GM18507 (cell line): ENCODE measurements at regions not wholly inside any gene's neighbourhood (a gene's known extent, or its start where the extent isn't known, plus 50 kb on each side); places are given as distances from the start of the nearest gene placed in this dataset.
"Not testable (repeated sequence)": the region's sequence is repeated elsewhere in the genome, so short reads cannot be mapped to it uniquely, and the experiment has no call there.

Source experiments
- DNase-seq: peaks from one replicate; pipeline ENCODE4 v3.0.0; 2011; ENCODE audit warnings: low read depth; ENCODE audit not compliant: insufficient read length; ENCODE audit errors: extremely low spot score
- FAIRE-seq: peaks from 2 replicates; lab custom pipeline; 2011; peaks lifted over from hg19 to GRCh38; lab: Jason Lieb, UNC

DNA sequence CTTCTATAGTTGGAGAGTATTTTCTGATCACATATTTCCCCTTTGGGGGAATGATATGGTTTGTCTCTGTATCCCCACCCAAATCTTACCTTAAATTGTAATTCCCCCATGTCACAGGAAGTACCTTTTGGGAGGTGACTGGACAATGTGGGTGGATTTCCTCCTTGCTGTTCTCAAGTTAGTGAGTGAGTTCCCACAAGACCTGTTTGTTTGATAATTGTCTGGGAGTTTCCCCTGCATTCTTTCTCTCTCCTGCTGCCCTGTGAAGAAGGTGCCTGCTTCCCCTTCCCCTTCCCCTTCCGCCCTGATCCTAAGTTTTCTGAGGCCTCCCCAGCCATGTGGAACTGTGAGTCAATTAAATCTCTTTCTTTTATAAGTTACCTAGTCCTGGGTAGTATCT is 222.7 kb upstream of the SLC39A10 start:
- no peak for FAIRE-seq

GRCh38 chr2:195433729-195434128 is 223.3 kb upstream of the SLC39A10 start:
- DNase-seq, FAIRE-seq: not testable (repeated sequence)

More for the DNA sequence above, 222.7 kb upstream of the SLC39A10 start:
- DNase-seq = no peak

DNA sequence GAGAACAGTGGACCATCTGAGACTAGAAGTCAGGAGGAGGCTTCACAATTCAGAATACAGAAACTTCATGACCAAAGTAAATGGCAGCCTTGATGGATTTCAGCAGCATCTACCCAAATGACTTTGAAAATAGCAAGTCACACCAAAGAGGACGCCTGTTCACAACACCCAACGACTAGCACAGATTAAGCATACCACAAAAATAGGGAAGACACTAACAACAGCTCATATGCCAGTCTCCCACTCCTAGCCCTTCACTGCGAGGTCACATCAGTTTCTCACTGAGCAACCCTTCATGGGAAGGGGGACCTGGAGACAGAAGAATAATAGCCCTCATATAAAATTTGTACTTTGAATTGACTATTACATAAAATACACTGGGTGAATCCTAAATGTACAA is 228.4 kb upstream of the SLC39A10 start:
- DNase-seq = no peak
- FAIRE-seq = peak; percentile 18

DNA sequence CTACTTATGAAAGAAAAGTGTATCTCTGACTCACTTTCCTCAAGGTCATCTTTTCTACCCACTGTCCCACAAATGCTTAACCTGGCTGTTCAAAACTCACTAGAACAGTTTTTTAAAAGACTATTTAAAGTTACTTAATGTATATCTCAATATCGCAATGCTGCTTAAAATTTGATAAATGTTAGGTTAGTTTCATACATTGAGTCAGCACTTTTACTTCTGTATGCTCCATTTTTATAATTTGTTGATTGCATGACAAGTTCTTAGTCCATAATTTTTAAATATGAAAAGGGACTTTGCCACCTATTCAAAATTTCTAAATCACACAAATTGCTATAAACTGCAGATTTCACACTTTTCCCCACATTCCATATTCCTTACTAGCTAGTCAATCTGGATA is 231.7 kb upstream of the SLC39A10 start:
- FAIRE-seq (no peak), DNase-seq (no peak)

DNA sequence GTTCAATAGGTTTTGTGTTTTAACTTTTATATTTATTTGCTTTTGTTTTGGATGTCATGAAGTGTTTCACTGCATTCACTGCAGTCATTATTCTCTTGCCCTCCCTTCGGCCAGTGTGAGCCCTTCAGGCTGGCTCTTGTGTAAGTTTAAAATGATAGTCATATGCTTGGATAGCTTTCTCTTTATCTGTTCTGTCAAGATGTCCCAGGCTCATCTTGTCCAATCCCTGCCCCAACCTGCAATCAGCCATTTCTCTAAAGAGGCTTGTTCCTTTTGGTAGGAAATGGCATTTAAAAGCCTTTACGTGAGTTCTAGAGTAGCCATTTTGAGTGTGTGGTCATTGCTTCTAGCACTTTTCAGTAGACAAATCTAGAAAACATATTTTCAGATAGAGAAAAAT is 238.0 kb upstream of the SLC39A10 start:
- no peak for DNase-seq
- no peak for FAIRE-seq

DNA sequence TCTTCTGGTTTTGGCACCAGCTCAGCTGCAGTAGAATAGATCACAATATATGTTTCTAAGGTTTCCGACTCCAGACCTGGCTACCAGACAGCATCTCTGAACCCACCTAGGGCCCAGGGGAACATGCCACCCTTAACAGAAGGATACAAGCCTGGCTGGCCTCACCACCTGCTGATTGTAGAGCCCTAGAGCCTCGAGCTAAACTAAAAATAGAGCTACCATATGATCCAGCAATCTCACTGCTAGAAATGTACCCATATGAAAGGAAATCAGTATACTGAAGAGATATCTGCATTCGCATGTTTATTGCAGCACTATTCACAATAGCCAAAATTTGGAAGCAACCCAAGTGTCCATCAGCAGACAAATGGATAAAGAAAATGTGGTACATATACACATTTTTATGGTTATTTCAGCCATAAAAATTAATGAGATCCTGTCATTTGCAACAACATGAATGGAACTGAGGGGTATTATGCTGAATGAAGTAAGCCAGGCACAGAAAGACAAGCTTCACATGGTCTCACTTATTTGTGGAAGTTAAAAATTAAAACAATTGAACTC is 242.4 kb upstream of the SLC39A10 start:
- DNase-seq (no peak), FAIRE-seq (no peak)

GRCh38 chr2:195413944-195414343 is 243.1 kb upstream of the SLC39A10 start:
- no peak for FAIRE-seq

GRCh38 chr2:195413422-195413821 is 243.6 kb upstream of the SLC39A10 start:
- no peak for FAIRE-seq
- DNase-seq = no peak

More at GRCh38 chr2:195413944-195414343, 243.1 kb upstream of the SLC39A10 start:
- DNase-seq = no peak

- DNase-seq (no peak), FAIRE-seq (peak; percentile 33)
Measured at GRCh38 chr2:195411219-195411687, 245.8 kb upstream of the SLC39A10 start.

DNA sequence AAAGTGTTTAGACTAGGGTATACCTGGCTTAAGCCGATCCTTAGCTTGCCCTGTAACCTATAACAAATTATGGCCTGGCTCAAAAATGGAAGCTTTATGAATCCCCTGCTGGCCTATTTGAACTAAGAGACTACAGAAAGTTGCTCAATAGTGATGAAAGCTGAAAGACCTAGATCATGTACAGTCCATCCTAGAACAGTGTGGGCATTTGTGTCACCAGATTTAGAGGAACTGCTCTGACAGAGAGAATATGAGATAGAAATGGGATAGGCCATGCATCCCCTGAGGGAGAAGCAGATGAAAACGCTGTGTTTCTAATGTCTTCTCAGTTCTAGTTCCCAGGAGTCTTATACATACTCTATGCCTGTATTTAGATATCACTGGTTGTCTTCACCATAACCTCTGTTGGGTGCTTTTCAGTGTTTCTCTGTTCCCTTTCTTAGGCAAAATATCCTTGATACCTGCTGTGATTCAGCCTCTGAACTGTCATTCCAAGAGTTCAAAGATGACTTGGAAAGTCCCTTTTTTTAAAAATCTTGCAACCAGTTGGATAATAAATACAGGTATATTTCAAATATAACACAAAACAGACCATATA is 246.9 kb upstream of the SLC39A10 start:
- FAIRE-seq = no peak
- DNase-seq = no peak

GRCh38 chr2:195408811-195409210 is 248.2 kb upstream of the SLC39A10 start:
- FAIRE-seq (no peak), DNase-seq (no peak)

- no peak for DNase-seq
- no peak for FAIRE-seq
Measured at GRCh38 chr2:195408196-195408595, 248.8 kb upstream of the SLC39A10 start.

DNA sequence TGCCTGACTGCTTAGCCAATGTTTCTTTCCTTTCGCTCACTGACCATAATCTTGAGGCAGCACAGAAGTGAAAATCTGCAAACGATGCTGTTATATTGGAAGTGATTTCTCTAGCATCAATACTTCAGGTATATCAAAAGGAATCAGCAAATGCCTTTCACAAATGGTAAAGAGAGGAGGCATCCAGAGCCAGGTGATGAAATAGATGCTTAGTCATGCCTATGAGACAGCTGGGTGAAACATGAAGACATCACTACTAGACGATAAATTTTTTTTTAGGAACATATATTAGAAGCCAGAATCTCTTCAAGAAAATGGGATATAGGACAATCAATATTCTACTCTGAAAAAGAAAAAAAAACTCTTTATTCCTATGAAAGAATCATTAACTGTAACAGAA is 249.2 kb upstream of the SLC39A10 start:
- FAIRE-seq (no peak), DNase-seq (no peak)

- DNase-seq (no peak), FAIRE-seq (no peak)
Measured at GRCh38 chr2:195406886-195407603, 250.0 kb upstream of the SLC39A10 start.

DNA sequence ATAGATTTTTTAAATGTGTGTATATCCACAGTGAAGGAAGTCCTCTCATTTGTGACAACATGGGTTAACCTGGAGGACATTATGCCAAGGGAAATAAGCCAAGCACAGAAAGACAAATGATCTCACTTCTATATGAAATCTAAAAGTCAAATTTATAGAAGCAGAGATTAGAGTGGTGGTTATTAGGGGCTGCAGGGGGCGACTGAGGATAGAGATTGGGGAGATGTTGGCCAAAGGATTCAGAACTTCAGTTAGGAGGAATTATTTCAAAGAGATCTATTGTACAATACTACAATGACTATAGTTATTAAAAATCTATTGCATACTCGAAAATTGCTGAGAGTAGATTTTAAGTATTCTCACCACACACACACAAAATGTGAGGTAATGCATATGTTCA is 252.4 kb upstream of the SLC39A10 start:
- DNase-seq = no peak
- FAIRE-seq = no peak

DNA sequence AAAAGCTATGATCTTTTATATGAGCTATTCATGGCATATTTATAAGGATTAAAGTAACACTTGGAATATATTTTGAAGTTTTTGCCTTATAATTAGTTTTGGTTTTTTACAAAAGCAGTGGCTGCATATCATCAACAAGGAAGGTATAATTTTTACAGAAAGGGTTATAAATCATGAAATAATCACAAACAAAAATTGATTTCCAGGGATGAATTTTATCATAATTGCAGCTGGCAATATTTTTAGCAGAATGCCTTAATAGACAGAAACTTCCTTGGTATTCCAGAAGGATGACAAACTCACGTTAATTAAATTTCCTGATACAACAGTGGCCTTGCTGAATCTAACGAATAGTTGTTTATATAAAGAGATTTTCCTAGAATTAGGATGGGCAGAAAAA is 260.5 kb upstream of the SLC39A10 start:
- FAIRE-seq (no peak), DNase-seq (no peak)

GRCh38 chr2:195395362-195395761 is 261.7 kb upstream of the SLC39A10 start:
- FAIRE-seq (no peak), DNase-seq (no peak)

- DNase-seq (no peak), FAIRE-seq (no peak)
Measured at GRCh38 chr2:195392446-195393336, 264.3 kb upstream of the SLC39A10 start.

DNA sequence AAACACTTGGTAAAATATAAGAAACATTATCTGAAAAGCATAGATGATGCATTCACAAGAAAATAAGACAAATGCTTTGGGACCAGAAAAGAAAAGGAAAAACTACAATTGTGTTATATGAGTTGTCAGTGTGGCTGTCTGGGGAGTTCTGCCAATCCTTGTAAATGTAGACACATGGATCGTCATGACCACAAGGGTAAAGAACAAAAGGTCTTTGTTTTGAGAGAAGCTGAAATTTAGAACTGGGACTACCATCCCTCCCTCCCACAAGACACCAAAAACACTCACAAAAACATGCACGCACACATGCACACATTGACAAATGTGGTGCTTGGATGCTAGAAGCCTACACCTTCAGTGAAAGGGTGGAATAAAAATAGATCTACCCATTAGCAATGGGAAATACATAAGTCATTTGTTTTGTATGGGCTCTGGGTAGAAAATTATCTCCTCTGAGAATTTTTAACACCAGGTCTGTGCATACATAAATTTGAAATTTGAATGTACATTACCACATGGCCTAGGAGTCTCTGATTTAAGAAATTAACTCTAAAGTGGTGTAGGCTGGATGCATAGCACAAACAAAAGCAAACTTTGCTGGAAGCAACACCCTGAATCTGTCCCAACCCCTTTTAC is 266.2 kb upstream of the SLC39A10 start:
- DNase-seq (no peak), FAIRE-seq (no peak)
